ENCODE measurements at regions not wholly inside any gene's neighbourhood (a gene's known extent, or its start where the extent isn't known, plus 50 kb on each side); places are given as distances from the start of the nearest gene placed in this dataset.

DNA sequence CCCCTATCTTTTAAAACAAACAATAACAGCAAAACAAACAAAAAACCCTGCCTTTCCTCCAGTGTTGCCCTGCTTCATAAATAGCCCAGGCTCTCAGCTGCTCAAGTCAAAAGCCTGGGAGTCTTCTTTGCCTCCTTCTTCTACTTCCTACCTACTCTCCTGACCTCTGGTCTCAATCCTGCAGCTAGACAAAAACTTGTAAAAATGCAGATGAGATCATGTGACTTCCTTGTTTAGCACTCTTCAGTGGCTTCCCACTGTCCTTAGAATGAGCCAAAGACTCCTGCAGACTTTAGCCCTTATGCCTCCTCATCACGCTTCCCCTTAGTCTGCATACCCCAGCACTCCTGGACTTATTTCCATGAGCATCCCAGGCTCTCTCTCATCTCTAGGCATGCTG lies 55.0 kb upstream of the ZNF644 start:
- no peak for TF ChIP-seq POLR2AphosphoS5 (IDR thresholded peaks at IDR 0.05)
- TF ChIP-seq, protein P1, sequence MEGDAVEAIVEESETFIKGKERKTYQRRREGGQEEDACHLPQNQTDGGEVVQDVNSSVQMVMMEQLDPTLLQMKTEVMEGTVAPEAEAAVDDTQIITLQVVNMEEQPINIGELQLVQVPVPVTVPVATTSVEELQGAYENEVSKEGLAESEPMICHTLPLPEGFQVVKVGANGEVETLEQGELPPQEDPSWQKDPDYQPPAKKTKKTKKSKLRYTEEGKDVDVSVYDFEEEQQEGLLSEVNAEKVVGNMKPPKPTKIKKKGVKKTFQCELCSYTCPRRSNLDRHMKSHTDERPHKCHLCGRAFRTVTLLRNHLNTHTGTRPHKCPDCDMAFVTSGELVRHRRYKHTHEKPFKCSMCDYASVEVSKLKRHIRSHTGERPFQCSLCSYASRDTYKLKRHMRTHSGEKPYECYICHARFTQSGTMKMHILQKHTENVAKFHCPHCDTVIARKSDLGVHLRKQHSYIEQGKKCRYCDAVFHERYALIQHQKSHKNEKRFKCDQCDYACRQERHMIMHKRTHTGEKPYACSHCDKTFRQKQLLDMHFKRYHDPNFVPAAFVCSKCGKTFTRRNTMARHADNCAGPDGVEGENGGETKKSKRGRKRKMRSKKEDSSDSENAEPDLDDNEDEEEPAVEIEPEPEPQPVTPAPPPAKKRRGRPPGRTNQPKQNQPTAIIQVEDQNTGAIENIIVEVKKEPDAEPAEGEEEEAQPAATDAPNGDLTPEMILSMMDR (IDR thresholded peaks at IDR 0.05) = no peak

All from gastroesophageal sphincter (tissue), 3 donors.